Panc1 (cell line): ENCODE measurements at regions not wholly inside any gene's neighbourhood (a gene's known extent, or its start where the extent isn't known, plus 50 kb on each side); places are given as distances from the start of the nearest gene placed in this dataset.

Experiments used
- ATAC-seq: fragments of 200-7000 bp; cut with Tn5 transposase; 2 replicates; pipeline ENCODE4 v1.9.1; 2020; ENCODE audit warnings: mild to moderate bottlenecking, moderate library complexity
- BruUV-seq: library from RNA; stranded (reverse); fragments of 400-500 nt; replicated peaks from 2 replicates; lab custom pipeline; 2021; lab: Mats Ljungman, UMichigan
- CTCF ChIA-PET: fragments of 300-600 bp; sonication (Branson Sonifier 250); formaldehyde crosslinking; loops from one replicate; lab custom pipeline; 2022; ENCODE audit warnings: antibody characterized with exemption; lab: Charles Lee
- POLR2A ChIA-PET: fragments of 300-600 bp; sonication (Branson Sonifier 250); formaldehyde crosslinking; loops from one replicate; lab custom pipeline; 2022; ENCODE audit warnings: antibody characterized with exemption; lab: Charles Lee
- DNase-seq: peaks from one replicate; pipeline ENCODE4 v3.0.0-alpha.2; 2010; ENCODE audit warnings: low read depth, low spot score
- H3K27ac ChIP-seq: 2 replicates; pipeline ENCODE4 v1.5.1; 2011; ENCODE audit warnings: mild to moderate bottlenecking, low read length, inconsistent platforms
- H3K27me3 ChIP-seq: fragments of 200-500 bp; sonication (Bioruptor generic); 2 replicates; pipeline ENCODE4 v1.6.0; 2014; ENCODE audit warnings: low read length, inconsistent platforms; ENCODE audit not compliant: control insufficient read depth, insufficient read depth
- H3K36me3 ChIP-seq: fragments of 200-500 bp; sonication (Bioruptor generic); 2 replicates; pipeline ENCODE4 v1.5.1; 2014; ENCODE audit warnings: inconsistent platforms, mild to moderate bottlenecking, low read length, moderate library complexity; ENCODE audit not compliant: control insufficient read depth, insufficient read depth
- H3K4me1 ChIP-seq: 2 replicates; pipeline ENCODE4 v1.5.1; 2011; ENCODE audit warnings: inconsistent platforms, mild to moderate bottlenecking, low read length, moderate library complexity; ENCODE audit not compliant: control insufficient read depth, insufficient read depth
- H3K4me3 ChIP-seq, 2 experiments: 2 replicates each; pipeline ENCODE4 v1.5.1; 2011 to 2012; ENCODE audit warnings: low read depth in 2 of 2, low read length in 2 of 2, mild to moderate bottlenecking in 2 of 2, inconsistent platforms in 1 of 2, moderate library complexity in 1 of 2
- H3K9me3 ChIP-seq: fragments of 200-500 bp; sonication (Bioruptor generic); 2 replicates; pipeline ENCODE4 v1.5.1; 2014; ENCODE audit warnings: low read depth, mild to moderate bottlenecking, inconsistent platforms, low read length, moderate library complexity; ENCODE audit not compliant: control insufficient read depth, insufficient read depth
- CTCF ChIP-seq: fragments of 450-650 bp; IDR thresholded peaks from 2 replicates; pipeline ENCODE4 v1.5.1; 2017; ENCODE audit warnings: mild to moderate bottlenecking
- POLR2AphosphoS5 ChIP-seq: IDR thresholded peaks from 2 replicates; pipeline ENCODE4 v1.6.1; 2012; ENCODE audit warnings: mild to moderate bottlenecking, low read depth, low read length, moderate library complexity
- REST ChIP-seq, 2 experiments: IDR thresholded peaks; 2 replicates each; pipeline ENCODE4 v1.6.1; 2011 to 2012; ENCODE audit warnings: low read depth in 2 of 2, control low read depth in 1 of 2, low read length in 1 of 2, mild to moderate bottlenecking in 1 of 2, moderate library complexity in 1 of 2; ENCODE audit not compliant: insufficient read depth in 1 of 2
- SIN3A ChIP-seq: IDR thresholded peaks from 2 replicates; pipeline ENCODE4 v1.6.1; 2012; ENCODE audit warnings: low read depth, mild to moderate bottlenecking, low read length, moderate library complexity, borderline replicate concordance; ENCODE audit not compliant: insufficient read depth
- TCF7L2 ChIP-seq: IDR thresholded peaks from 2 replicates; pipeline ENCODE4 v1.6.1; 2011; ENCODE audit warnings: mild to moderate bottlenecking, low read depth, low read length, inconsistent platforms
- in situ Hi-C: cut with HindIII; loops from 2 replicates; pipeline ENCODE4 v1.10.0; 2016; ENCODE audit warnings: low sequenced_read_pairs, low pct_unique_long_range_greater_than_20kb
- intact Hi-C: fragments of 100-400 bp; cut with micrococcal nuclease; formaldehyde crosslinking; loops from one replicate; pipeline ENCODE4 v1.10.0; 2022; ENCODE audit not compliant: unreplicated experiment

GRCh38 chr4:177667687-177668086, 225.4 kb upstream of the AGA start:
- Histone ChIP-seq H3K9me3 (no peaks in the 10 kb centered on the region), H3K27me3 (no peaks in the 10 kb centered on the region), H3K36me3 (no peaks in the 10 kb centered on the region), H3K4me3 (no peak overlapping the region), H3K27ac (no peak overlapping the region), H3K4me1 (no peaks in the 10 kb centered on the region)
- ATAC-seq (0 out of 2 replicates have a peak, but pooled peaks have one; percentile 60), DNase-seq (no peak)
- ChIA-PET CTCF (no interaction called here), POLR2A (no interaction called here)
- intact Hi-C loops (no loop called here), in situ Hi-C loops (no loop called here)
- no TSS peak for BruUV-seq
- TF ChIP-seq CTCF (peak; percentile 76), REST (IDR thresholded peaks at IDR 0.05; ENCODE audit: insufficient read depth in 1 of 2, low read depth in 2 of 2, low read length in 1 of 2) (no peak)

- no peaks in the 10 kb centered on the region for H3K4me1 ChIP-seq
- no peak overlapping the region for H3K4me3 ChIP-seq
- TF ChIP-seq CTCF (no peak), SIN3A (no peak), TCF7L2 (no peak), POLR2AphosphoS5 (no peak), REST (IDR thresholded peaks at IDR 0.05; ENCODE audit: insufficient read depth in 1 of 2, low read depth in 2 of 2, low read length in 1 of 2) (no peak)
- H3K9me3 ChIP-seq = no peaks in the 10 kb centered on the region
- BruUV-seq = no TSS peak
- DNase-seq = no peak
- in situ Hi-C loops (no loop called here), intact Hi-C loops (no loop called here)
- H3K36me3 ChIP-seq = no peaks in the 10 kb centered on the region
- ChIA-PET CTCF (no interaction called here), POLR2A (no interaction called here)
- no peaks in the 10 kb centered on the region for H3K27me3 ChIP-seq
- H3K27ac ChIP-seq = no peak overlapping the region
- ATAC-seq = no peak
Measured at GRCh38 chr4:177671387-177671786, 229.2 kb upstream of the AGA start.
